ENCODE measurements at regions not wholly inside any gene's neighbourhood (a gene's known extent, or its start where the extent isn't known, plus 50 kb on each side); places are given as distances from the start of the nearest gene placed in this dataset.

DNA sequence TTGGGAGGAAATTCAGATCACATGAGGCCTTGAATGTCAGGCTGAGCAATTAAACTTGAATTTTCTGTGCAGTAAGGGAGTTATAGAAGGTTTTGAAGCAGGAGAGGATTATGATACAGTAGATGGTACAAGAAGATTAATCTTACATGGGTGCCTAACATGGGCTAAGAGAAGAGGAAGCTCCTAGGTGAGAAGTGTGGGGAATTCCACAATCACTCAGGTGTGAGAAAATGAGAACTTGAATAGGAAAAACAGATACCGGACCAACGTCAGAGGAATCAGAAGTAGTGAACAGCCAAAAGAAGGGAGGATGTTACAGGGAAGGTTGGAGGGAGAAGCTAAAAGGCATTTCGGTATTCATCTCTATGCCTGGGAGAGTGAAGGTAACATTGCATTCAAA, 250.7 kb upstream of the SLC35B3 start:
- DNase-seq: no peak
- no peak overlapping the region for H3K4me3 Mint-ChIP-seq (ENCODE audit: low read depth, unreplicated experiment)
- H3K9me3 Mint-ChIP-seq (ENCODE audit: low read depth, unreplicated experiment): peaks cover 6% of the 10 kb centered on the region
- H3K27me3 Mint-ChIP-seq (ENCODE audit: unreplicated experiment): no peaks in the 10 kb centered on the region
- CTCF ChIA-PET: no interaction called here
- intact Hi-C loops (cut with micrococcal nuclease; ENCODE audit: unreplicated experiment): no loop called here
- BruUV-seq (replicated peaks): no TSS peak
- H3K36me3 Mint-ChIP-seq (ENCODE audit: insufficient read depth, unreplicated experiment): no peaks in the 10 kb centered on the region
- H3K4me1 Mint-ChIP-seq (ENCODE audit: low read depth, unreplicated experiment): no peaks in the 10 kb centered on the region
- no peak overlapping the region for H3K27ac Mint-ChIP-seq (ENCODE audit: unreplicated experiment)
- TF ChIP-seq, protein P1, sequence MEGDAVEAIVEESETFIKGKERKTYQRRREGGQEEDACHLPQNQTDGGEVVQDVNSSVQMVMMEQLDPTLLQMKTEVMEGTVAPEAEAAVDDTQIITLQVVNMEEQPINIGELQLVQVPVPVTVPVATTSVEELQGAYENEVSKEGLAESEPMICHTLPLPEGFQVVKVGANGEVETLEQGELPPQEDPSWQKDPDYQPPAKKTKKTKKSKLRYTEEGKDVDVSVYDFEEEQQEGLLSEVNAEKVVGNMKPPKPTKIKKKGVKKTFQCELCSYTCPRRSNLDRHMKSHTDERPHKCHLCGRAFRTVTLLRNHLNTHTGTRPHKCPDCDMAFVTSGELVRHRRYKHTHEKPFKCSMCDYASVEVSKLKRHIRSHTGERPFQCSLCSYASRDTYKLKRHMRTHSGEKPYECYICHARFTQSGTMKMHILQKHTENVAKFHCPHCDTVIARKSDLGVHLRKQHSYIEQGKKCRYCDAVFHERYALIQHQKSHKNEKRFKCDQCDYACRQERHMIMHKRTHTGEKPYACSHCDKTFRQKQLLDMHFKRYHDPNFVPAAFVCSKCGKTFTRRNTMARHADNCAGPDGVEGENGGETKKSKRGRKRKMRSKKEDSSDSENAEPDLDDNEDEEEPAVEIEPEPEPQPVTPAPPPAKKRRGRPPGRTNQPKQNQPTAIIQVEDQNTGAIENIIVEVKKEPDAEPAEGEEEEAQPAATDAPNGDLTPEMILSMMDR (IDR thresholded peaks at IDR 0.05; ENCODE audit: unreplicated experiment): no peak

DNA sequence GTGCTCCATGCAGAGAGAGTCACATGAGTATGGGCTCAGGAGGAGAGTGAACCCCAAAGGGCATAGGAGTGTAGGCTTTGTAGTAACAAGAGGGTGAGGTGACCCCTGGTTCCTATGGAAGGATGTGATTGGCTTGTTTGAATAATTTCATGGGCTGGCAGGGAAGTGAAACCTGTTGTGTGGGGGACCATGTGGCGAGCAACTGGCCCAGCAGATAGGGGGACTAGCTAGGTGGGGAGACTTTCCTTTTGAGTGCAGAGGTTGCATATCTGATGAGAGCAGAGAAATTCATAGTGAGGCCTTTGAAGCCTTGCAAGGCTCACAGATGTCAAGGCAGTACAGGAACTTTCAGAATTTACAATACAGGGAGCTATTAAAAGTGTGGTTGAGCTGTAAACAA, 247.9 kb upstream of the SLC35B3 start:
- Mint-ChIP-seq H3K27ac (ENCODE audit: unreplicated experiment) (no peak overlapping the region), H3K9me3 (ENCODE audit: low read depth, unreplicated experiment) (peaks cover 5% of the 10 kb centered on the region), H3K4me1 (ENCODE audit: low read depth, unreplicated experiment) (no peaks in the 10 kb centered on the region), H3K4me3 (ENCODE audit: low read depth, unreplicated experiment) (no peak overlapping the region), H3K36me3 (ENCODE audit: insufficient read depth, unreplicated experiment) (no peaks in the 10 kb centered on the region), H3K27me3 (ENCODE audit: unreplicated experiment) (no peaks in the 10 kb centered on the region)
- intact Hi-C loops (cut with micrococcal nuclease; ENCODE audit: unreplicated experiment): no loop called here
- BruUV-seq (replicated peaks): no TSS peak
- TF ChIP-seq, protein P1 (IDR thresholded peaks at IDR 0.05; ENCODE audit: unreplicated experiment): no peak
- CTCF ChIA-PET: no interaction called here
- no peak for DNase-seq

DNA sequence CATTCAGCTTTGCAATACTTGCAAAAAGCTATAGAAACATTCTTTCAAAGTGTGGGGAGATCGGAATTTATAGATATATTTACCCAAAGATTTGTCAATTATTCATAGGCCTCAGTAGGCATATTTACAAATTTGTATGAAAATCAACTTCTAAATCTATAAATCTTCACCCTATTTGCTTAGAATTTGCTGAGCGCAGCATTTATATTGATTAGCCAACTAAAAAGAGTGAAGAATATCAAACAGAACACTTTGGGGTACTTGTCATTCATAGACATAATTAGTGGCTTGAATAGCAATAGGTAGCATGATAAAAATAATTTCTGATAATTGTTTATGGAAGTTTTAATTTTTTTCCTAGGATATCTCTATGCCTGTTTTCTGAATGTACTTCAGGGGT, 244.5 kb upstream of the SLC35B3 start:
- H3K27ac Mint-ChIP-seq (ENCODE audit: unreplicated experiment): no peak overlapping the region
- H3K9me3 Mint-ChIP-seq (ENCODE audit: low read depth, unreplicated experiment): peaks cover 2% of the 10 kb centered on the region

DNA sequence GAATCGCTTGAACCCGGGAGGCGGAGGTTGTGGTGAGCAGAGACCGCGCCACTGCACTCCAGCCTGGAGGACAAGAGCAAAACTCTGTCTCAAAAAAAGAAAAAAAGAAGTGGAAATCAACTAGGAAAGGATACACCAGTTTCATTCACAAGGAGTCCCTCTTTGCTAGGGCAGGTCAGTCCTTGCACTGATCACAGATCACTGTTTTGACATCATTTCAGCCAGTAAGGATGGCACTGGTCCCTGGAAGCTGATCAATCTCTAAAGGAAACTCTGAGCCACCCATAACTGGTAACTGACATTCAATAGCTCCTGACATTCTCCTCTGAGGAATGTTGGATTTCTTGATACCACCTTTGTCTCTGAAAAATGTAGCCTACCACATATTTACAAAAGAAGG, 243.1 kb upstream of the SLC35B3 start:
- Mint-ChIP-seq H3K36me3 (ENCODE audit: insufficient read depth, unreplicated experiment) (no peaks in the 10 kb centered on the region), H3K27me3 (ENCODE audit: unreplicated experiment) (no peaks in the 10 kb centered on the region), H3K4me3 (ENCODE audit: low read depth, unreplicated experiment) (no peak overlapping the region), H3K4me1 (ENCODE audit: low read depth, unreplicated experiment) (no peaks in the 10 kb centered on the region), H3K9me3 (ENCODE audit: low read depth, unreplicated experiment) (peaks cover 2% of the 10 kb centered on the region), H3K27ac (ENCODE audit: unreplicated experiment) (no peak overlapping the region)
- intact Hi-C loops (cut with micrococcal nuclease; ENCODE audit: unreplicated experiment): no loop called here
- no TSS peak for BruUV-seq (replicated peaks)
- CTCF ChIA-PET: no interaction called here
- no peak for DNase-seq
- TF ChIP-seq, protein P1 (IDR thresholded peaks at IDR 0.05; ENCODE audit: unreplicated experiment): no peak

More for the DNA sequence above, 244.5 kb upstream of the SLC35B3 start:
- TF ChIP-seq, protein P1 (IDR thresholded peaks at IDR 0.05; ENCODE audit: unreplicated experiment): no peak
- H3K36me3 Mint-ChIP-seq (ENCODE audit: insufficient read depth, unreplicated experiment): no peaks in the 10 kb centered on the region
- CTCF ChIA-PET: no interaction called here
- no TSS peak for BruUV-seq (replicated peaks)
- no peaks in the 10 kb centered on the region for H3K27me3 Mint-ChIP-seq (ENCODE audit: unreplicated experiment)
- intact Hi-C loops (cut with micrococcal nuclease; ENCODE audit: unreplicated experiment): no loop called here
- H3K4me1 Mint-ChIP-seq (ENCODE audit: low read depth, unreplicated experiment): no peaks in the 10 kb centered on the region
- DNase-seq: no peak
- no peak overlapping the region for H3K4me3 Mint-ChIP-seq (ENCODE audit: low read depth, unreplicated experiment)

DNA sequence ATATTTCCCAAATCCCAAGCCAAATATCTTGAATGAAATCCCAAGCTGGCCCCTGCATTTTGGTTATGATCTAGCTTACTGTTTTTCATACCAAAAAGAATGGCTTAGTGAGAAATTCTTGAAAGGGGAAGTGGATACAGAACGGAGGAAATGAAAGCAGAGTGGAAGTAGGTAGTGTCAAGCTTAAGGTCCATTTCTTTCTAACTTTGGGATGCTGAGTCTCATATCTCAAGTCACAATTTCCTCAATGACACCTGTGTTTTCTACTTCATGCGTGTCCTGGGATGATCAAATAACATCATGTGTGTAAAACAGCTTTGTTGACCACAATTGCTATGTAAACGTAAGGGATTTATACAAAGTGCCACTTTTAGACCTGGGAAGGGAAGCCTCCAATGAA, 238.8 kb upstream of the SLC35B3 start:
- no TSS peak for BruUV-seq (replicated peaks)
- Mint-ChIP-seq H3K27me3 (ENCODE audit: unreplicated experiment) (no peaks in the 10 kb centered on the region), H3K9me3 (ENCODE audit: low read depth, unreplicated experiment) (peaks cover 5% of the 10 kb centered on the region), H3K27ac (ENCODE audit: unreplicated experiment) (no peak overlapping the region), H3K4me1 (ENCODE audit: low read depth, unreplicated experiment) (no peaks in the 10 kb centered on the region), H3K4me3 (ENCODE audit: low read depth, unreplicated experiment) (no peak overlapping the region), H3K36me3 (ENCODE audit: insufficient read depth, unreplicated experiment) (no peaks in the 10 kb centered on the region)
- intact Hi-C loops (cut with micrococcal nuclease; ENCODE audit: unreplicated experiment): no loop called here
- no peak for DNase-seq
- TF ChIP-seq, protein P1 (IDR thresholded peaks at IDR 0.05; ENCODE audit: unreplicated experiment): no peak
- CTCF ChIA-PET: no interaction called here
